Skeletal muscle tissue (tissue), 3 donors: ENCODE measurements at regions not wholly inside any gene's neighbourhood (a gene's known extent, or its start where the extent isn't known, plus 50 kb on each side); places are given as distances from the start of the nearest gene placed in this dataset.

Experiments used
- H3K27ac ChIP-seq: one replicate; pipeline ENCODE4 v1.7.0; 2013; ENCODE audit warnings: mild to moderate bottlenecking, low read depth, low read length, inconsistent platforms
- H3K27me3 ChIP-seq, 3 donors: one replicate each; pipeline ENCODE4 v1.7.0; 2013; ENCODE audit warnings: low read length in 3 of 3; ENCODE audit not compliant: control insufficient read depth in 3 of 3, insufficient read depth in 3 of 3
- H3K36me3 ChIP-seq, 3 donors: one replicate each; pipeline ENCODE4 v1.7.0; 2013; ENCODE audit warnings: low read length in 3 of 3; ENCODE audit not compliant: control insufficient read depth in 3 of 3, insufficient read depth in 3 of 3
- H3K4me1 ChIP-seq, 3 donors: one replicate each; pipeline ENCODE4 v1.7.0; 2013; ENCODE audit warnings: low read length in 3 of 3, mild to moderate bottlenecking in 3 of 3; ENCODE audit not compliant: control insufficient read depth in 3 of 3, insufficient read depth in 3 of 3
- H3K4me3 ChIP-seq, 3 donors: one replicate each; pipeline ENCODE4 v1.7.0; 2013; ENCODE audit warnings: low read length in 3 of 3
- H3K9ac ChIP-seq, 3 donors: one replicate each; pipeline ENCODE4 v1.7.0; 2013; ENCODE audit warnings: low read length in 3 of 3, mild to moderate bottlenecking in 3 of 3, moderate library complexity in 2 of 3, low read depth in 1 of 3
- H3K9me3 ChIP-seq, 3 donors: one replicate each; pipeline ENCODE4 v1.7.0; 2013; ENCODE audit warnings: low read length in 3 of 3; ENCODE audit not compliant: control insufficient read depth in 3 of 3
- donor health status: Osteomylitis.

GRCh38 chr10:3282674-3283017, 110.1 kb upstream of the PITRM1 start:
- no peaks in the 10 kb centered on the region for H3K36me3 ChIP-seq
- no peak overlapping the region for H3K27ac ChIP-seq
- H3K4me3 ChIP-seq, result no peak overlapping the region
- no peaks in the 10 kb centered on the region for H3K27me3 ChIP-seq
- no peaks in the 10 kb centered on the region for H3K4me1 ChIP-seq
- H3K9me3 ChIP-seq, result no peaks in the 10 kb centered on the region
- H3K9ac ChIP-seq, result no peak overlapping the region

GRCh38 chr10:3281941-3282673, 109.5 kb upstream of the PITRM1 start:
- H3K27ac ChIP-seq, result no peak overlapping the region
- H3K4me1 ChIP-seq, result no peaks in the 10 kb centered on the region
- H3K36me3 ChIP-seq, result no peaks in the 10 kb centered on the region
- H3K4me3 ChIP-seq, result no peak overlapping the region
- no peaks in the 10 kb centered on the region for H3K9me3 ChIP-seq
- no peak overlapping the region for H3K9ac ChIP-seq
- H3K27me3 ChIP-seq, result no peaks in the 10 kb centered on the region

GRCh38 chr10:3278771-3279170, 106.2 kb upstream of the PITRM1 start:
- Histone ChIP-seq H3K36me3 (no peaks in the 10 kb centered on the region), H3K4me1 (no peaks in the 10 kb centered on the region), H3K9me3 (peaks cover 0 to 2% (median 0%) of the 10 kb centered on the region in 3 donors), H3K9ac (no peak overlapping the region), H3K27me3 (no peaks in the 10 kb centered on the region), H3K4me3 (no peak overlapping the region), H3K27ac (no peak overlapping the region)

GRCh38 chr10:3277566-3277965, 105.0 kb upstream of the PITRM1 start:
- Histone ChIP-seq H3K4me1 (no peaks in the 10 kb centered on the region), H3K36me3 (no peaks in the 10 kb centered on the region), H3K9ac (no peak overlapping the region), H3K27ac (no peak overlapping the region), H3K9me3 (peaks cover 0 to 2% (median 0%) of the 10 kb centered on the region in 3 donors), H3K4me3 (no peak overlapping the region), H3K27me3 (no peaks in the 10 kb centered on the region)

- no peak overlapping the region for H3K9ac ChIP-seq
- no peaks in the 10 kb centered on the region for H3K4me1 ChIP-seq
- no peak overlapping the region for H3K27ac ChIP-seq
- H3K27me3 ChIP-seq, result no peaks in the 10 kb centered on the region
- H3K4me3 ChIP-seq, result no peak overlapping the region
- H3K9me3 ChIP-seq, result peaks cover 0 to 2% (median 0%) of the 10 kb centered on the region in 3 donors
- H3K36me3 ChIP-seq, result no peaks in the 10 kb centered on the region
Observed at GRCh38 chr10:3274414-3274813, 101.8 kb upstream of the PITRM1 start.

GRCh38 chr10:3273966-3274365, 101.4 kb upstream of the PITRM1 start:
- Histone ChIP-seq H3K4me1 (no peaks in the 10 kb centered on the region), H3K4me3 (no peak overlapping the region), H3K36me3 (no peaks in the 10 kb centered on the region), H3K27ac (no peak overlapping the region), H3K27me3 (no peaks in the 10 kb centered on the region), H3K9me3 (peaks cover 0 to 2% (median 0%) of the 10 kb centered on the region in 3 donors), H3K9ac (no peak overlapping the region)

GRCh38 chr10:3272300-3272699, 99.7 kb upstream of the PITRM1 start:
- Histone ChIP-seq H3K4me3 (no peak overlapping the region), H3K27me3 (no peaks in the 10 kb centered on the region), H3K27ac (no peak overlapping the region), H3K9ac (no peak overlapping the region), H3K36me3 (no peaks in the 10 kb centered on the region), H3K4me1 (peaks cover 4 to 9% (median 4%) of the 10 kb centered on the region in 3 donors), H3K9me3 (peaks cover 0 to 2% (median 0%) of the 10 kb centered on the region in 3 donors)

GRCh38 chr10:3271354-3272115, 99.0 kb upstream of the PITRM1 start:
- no peak overlapping the region for H3K27ac ChIP-seq
- no peaks in the 10 kb centered on the region for H3K36me3 ChIP-seq
- peaks cover 4 to 9% (median 4%) of the 10 kb centered on the region in 3 donors for H3K4me1 ChIP-seq

GRCh38 chr10:3270577-3271316, 98.2 kb upstream of the PITRM1 start:
- H3K4me1 ChIP-seq, result peaks cover 4 to 9% (median 4%) of the 10 kb centered on the region in 3 donors
- no peaks in the 10 kb centered on the region for H3K36me3 ChIP-seq
- H3K9me3 ChIP-seq, result peaks cover 0 to 1% (median 0%) of the 10 kb centered on the region in 3 donors
- H3K27me3 ChIP-seq, result no peaks in the 10 kb centered on the region
- H3K27ac ChIP-seq, result no peak overlapping the region
- no peak overlapping the region for H3K4me3 ChIP-seq
- no peak overlapping the region for H3K9ac ChIP-seq

More at GRCh38 chr10:3271354-3272115, 99.0 kb upstream of the PITRM1 start:
- Histone ChIP-seq H3K4me3 (no peak overlapping the region), H3K27me3 (no peaks in the 10 kb centered on the region), H3K9me3 (peaks cover 0 to 2% (median 0%) of the 10 kb centered on the region in 3 donors), H3K9ac (no peak overlapping the region)

GRCh38 chr10:3268025-3268424, 95.4 kb upstream of the PITRM1 start:
- Histone ChIP-seq H3K4me3 (peak overlapping the region in 2 of 3 donors; percentile 4 to 23), H3K9ac (no peak overlapping the region), H3K4me1 (peaks cover 4 to 16% (median 7%) of the 10 kb centered on the region in 3 donors), H3K36me3 (no peaks in the 10 kb centered on the region), H3K9me3 (no peaks in the 10 kb centered on the region), H3K27me3 (no peaks in the 10 kb centered on the region), H3K27ac (no peak overlapping the region)
